Glutamatergic neuron (in vitro differentiated cells): ENCODE measurements at regions not wholly inside any gene's neighbourhood (a gene's known extent, or its start where the extent isn't known, plus 50 kb on each side); places are given as distances from the start of the nearest gene placed in this dataset.
"Not testable (repeated sequence)": the region's sequence is repeated elsewhere in the genome, so short reads cannot be mapped to it uniquely, and the experiment has no call there.

ENCODE experiments used
- DNase-seq: peaks from one replicate; pipeline ENCODE4 v3.0.0; 2022
- H3K27ac Mint-ChIP-seq: one replicate; pipeline ENCODE4 v1.8.0; 2020; ENCODE audit warnings: mild to moderate bottlenecking, mixed read lengths, inconsistent platforms; ENCODE audit not compliant: unreplicated experiment
- H3K27me3 Mint-ChIP-seq: one replicate; pipeline ENCODE4 v1.8.0; 2020; ENCODE audit warnings: mild to moderate bottlenecking, moderate library complexity, mixed read lengths, inconsistent platforms; ENCODE audit not compliant: unreplicated experiment
- H3K36me3 Mint-ChIP-seq: one replicate; pipeline ENCODE4 v1.8.0; 2020; ENCODE audit warnings: mild to moderate bottlenecking, mixed read lengths, inconsistent platforms; ENCODE audit not compliant: unreplicated experiment
- H3K4me1 Mint-ChIP-seq: one replicate; pipeline ENCODE4 v1.8.0; 2020; ENCODE audit warnings: mild to moderate bottlenecking, low read depth, mixed read lengths, inconsistent platforms; ENCODE audit not compliant: unreplicated experiment
- H3K4me3 Mint-ChIP-seq: one replicate; pipeline ENCODE4 v1.8.0; 2020; ENCODE audit warnings: mild to moderate bottlenecking, mixed read lengths, inconsistent platforms; ENCODE audit not compliant: unreplicated experiment
- H3K9me3 Mint-ChIP-seq: one replicate; pipeline ENCODE4 v1.8.0; 2020; ENCODE audit warnings: mild to moderate bottlenecking, moderate library complexity, mixed read lengths, inconsistent platforms; ENCODE audit not compliant: unreplicated experiment
- CTCF ChIP-seq: fragments of 200-600 bp; sonication (generic); IDR thresholded peaks from one replicate; pipeline ENCODE4 v1.5.0; 2021; ENCODE audit not compliant: partially characterized antibody, unreplicated experiment

DNA sequence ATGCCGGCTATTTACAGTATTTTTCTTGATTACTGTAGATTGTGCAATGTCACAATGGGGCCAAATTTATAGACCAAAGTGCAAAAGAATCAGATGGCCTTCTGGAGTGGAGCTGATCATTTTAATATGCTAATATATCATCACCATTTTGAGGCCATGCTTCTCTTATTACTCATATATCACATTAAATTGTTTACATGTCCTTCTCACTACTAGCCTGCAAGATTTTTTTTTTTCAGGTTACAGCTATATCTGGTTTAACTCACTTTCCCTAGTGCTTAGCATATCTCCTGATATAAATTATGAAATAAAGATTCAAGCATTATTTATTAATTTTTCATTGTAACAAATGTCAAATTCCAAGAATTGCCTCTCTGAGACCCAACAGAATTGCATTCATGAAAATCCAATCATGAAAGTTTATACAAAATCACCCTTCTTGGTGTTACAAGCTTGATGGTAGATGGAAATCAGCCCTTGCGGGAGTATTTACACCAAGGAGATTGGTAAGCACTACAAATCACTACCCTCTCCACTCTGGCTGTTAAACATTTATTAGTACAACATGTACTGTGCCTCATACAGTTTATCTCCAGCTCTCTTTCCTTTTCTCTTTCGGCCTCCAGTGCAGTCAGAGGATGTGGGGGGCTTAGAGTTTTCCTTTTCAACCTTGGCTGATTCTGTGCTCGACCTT is 703.9 kb downstream of the BRINP1 start:
- no peak overlapping the region for H3K27ac Mint-ChIP-seq
- H3K4me1 Mint-ChIP-seq = no peaks in the 10 kb centered on the region
- TF ChIP-seq CTCF = no peak
- H3K4me3 Mint-ChIP-seq = no peak overlapping the region
- H3K9me3 Mint-ChIP-seq = no peaks in the 10 kb centered on the region
- no peaks in the 10 kb centered on the region for H3K36me3 Mint-ChIP-seq
- DNase-seq = no peak
- H3K27me3 Mint-ChIP-seq = no peaks in the 10 kb centered on the region

DNA sequence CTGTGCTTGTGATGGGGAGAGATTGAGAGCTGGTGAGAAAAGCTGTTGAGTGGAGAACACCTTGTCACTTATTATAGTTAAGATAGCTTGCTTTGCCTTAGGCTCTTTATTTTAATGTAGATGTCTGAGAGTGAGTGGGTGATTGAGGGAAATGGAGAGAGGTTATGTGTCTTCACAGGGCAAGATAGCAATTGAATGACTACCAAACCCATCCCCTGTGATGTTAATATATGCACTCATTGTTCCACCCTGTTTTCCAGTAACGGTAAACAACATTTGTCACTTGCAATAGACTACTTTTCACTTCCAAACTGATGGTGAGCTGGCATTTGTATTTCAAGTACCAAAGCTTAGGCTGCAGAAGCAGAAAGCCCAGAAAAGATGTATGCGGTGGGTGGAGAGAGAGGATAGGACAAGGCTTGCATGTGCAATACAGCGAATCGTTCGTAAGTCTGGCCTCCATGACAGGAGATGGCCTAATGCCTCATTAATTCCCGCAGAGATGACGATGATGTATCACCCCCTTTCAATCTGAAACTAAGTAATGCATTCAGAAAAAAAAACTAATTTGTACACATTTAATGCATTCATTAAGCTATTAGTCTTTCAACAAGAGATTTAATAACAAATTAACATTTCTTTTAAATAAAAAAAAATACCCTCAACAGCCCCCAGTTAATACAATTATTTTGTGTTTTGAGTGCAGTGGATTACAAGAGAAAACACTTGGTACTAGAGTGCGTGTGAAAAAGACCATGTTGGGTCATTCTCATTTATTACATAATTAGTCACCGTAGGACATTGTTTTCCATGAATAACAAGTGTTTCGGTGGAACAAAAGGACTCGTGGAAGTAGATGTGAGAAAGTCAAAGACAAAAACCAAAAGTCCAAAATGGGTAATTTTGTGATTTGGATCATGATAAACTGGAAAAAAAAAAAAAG is 699.0 kb downstream of the BRINP1 start:
- no peaks in the 10 kb centered on the region for H3K27me3 Mint-ChIP-seq
- no peaks in the 10 kb centered on the region for H3K9me3 Mint-ChIP-seq
- H3K4me1 Mint-ChIP-seq = no peaks in the 10 kb centered on the region
- H3K4me3 Mint-ChIP-seq = no peak overlapping the region
- no peaks in the 10 kb centered on the region for H3K36me3 Mint-ChIP-seq
- TF ChIP-seq CTCF = no peak
- no peak overlapping the region for H3K27ac Mint-ChIP-seq
- DNase-seq = no peak

- H3K4me1 Mint-ChIP-seq = no peaks in the 10 kb centered on the region
- no peak overlapping the region for H3K4me3 Mint-ChIP-seq
- no peaks in the 10 kb centered on the region for H3K27me3 Mint-ChIP-seq
- no peak for TF ChIP-seq CTCF
- H3K9me3 Mint-ChIP-seq = peaks cover 7% of the 10 kb centered on the region
- H3K36me3 Mint-ChIP-seq = no peaks in the 10 kb centered on the region
- no peak overlapping the region for H3K27ac Mint-ChIP-seq
- no peak for DNase-seq
Measured at GRCh38 chr9:118674942-118675341, 694.3 kb downstream of the BRINP1 start.

- not testable (repeated sequence) for H3K36me3 Mint-ChIP-seq, H3K4me1 Mint-ChIP-seq, H3K4me3 Mint-ChIP-seq, DNase-seq, H3K27me3 Mint-ChIP-seq, H3K27ac Mint-ChIP-seq, H3K9me3 Mint-ChIP-seq
Measured at GRCh38 chr9:118677936-118678653, 691.1 kb downstream of the BRINP1 start.

GRCh38 chr9:118686959-118687358 is 682.3 kb downstream of the BRINP1 start:
- TF ChIP-seq CTCF = no peak
- H3K4me3 Mint-ChIP-seq = no peak overlapping the region
- no peak overlapping the region for H3K27ac Mint-ChIP-seq
- no peaks in the 10 kb centered on the region for H3K4me1 Mint-ChIP-seq
- DNase-seq = no peak
- H3K27me3 Mint-ChIP-seq = no peaks in the 10 kb centered on the region
- H3K36me3 Mint-ChIP-seq = no peaks in the 10 kb centered on the region
- H3K9me3 Mint-ChIP-seq = no peaks in the 10 kb centered on the region
